ENCODE measurements at regions not wholly inside any gene's neighbourhood (a gene's known extent, or its start where the extent isn't known, plus 50 kb on each side); places are given as distances from the start of the nearest gene placed in this dataset.
"Not testable (repeated sequence)": the region's sequence is repeated elsewhere in the genome, so short reads cannot be mapped to it uniquely, and the experiment has no call there.

DNA sequence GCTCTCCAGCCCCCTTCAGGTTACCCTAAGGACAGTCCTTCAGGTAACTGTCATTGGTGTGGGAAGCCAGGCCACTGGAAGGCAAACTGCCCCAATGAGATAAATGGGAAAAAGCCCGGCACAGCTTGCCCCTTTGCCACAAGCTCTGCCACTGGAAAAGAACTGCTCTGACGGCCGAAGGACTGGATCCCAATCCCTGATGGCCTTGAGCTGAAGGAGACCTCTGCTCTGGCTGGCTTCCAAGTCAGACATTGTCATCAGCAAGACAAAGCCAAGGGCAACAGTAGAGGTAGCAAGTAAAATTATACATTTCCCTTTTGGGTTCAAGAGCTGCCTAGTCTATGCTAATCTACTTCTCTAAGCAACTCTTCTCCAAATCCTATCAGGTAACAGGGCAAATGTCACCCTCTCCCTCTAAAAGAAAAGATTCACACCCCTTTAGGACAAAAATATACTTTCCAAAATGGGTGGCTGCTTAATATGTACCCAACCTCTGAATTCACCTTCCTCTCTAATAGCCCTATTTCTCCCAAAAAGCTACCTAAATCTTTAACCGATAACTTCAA lies 145.8 kb downstream of the ADSS2 start:
- H3K27ac ChIP-seq, result no peak overlapping the region

DNA sequence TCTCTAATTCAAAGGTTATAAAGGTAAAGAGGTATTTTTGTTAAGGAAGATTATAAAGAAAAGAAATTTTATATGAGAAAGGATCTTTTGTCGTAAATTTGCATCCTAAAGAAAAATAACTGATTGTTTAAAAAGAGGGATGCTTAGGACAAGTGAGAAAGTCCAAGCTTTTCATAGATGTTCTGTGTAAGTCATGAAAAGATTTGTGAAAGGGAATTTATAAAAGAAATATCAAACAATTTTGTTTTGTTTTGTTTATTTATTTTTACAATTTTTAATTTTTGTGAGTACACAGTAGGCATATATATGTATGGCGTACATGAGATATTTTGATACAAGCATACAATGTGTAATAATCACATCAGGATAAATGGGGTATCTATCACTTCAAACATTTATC lies 145.2 kb downstream of the ADSS2 start:
- Histone ChIP-seq H3K36me3 (no peaks in the 10 kb centered on the region), H3K27me3 (no peaks in the 10 kb centered on the region), H3K9me3 (replicated peaks) (peaks cover 8% of the 10 kb centered on the region; the same call in 1 of the 2 replicates), H3K4me1 (peaks cover 3% of the 10 kb centered on the region; the same call in 1 of the 2 replicates), H3K27ac (no peak overlapping the region), H3K4me3 (no peak overlapping the region)
- no peak for DNase-seq

More for the DNA sequence above, 145.8 kb downstream of the ADSS2 start:
- Histone ChIP-seq H3K9me3 (replicated peaks) (peaks cover 8% of the 10 kb centered on the region; the same call in 1 of the 2 replicates), H3K36me3 (no peaks in the 10 kb centered on the region), H3K4me3 (no peak overlapping the region), H3K4me1 (peaks cover 3% of the 10 kb centered on the region; the same call in 1 of the 2 replicates), H3K27me3 (no peaks in the 10 kb centered on the region)
- DNase-seq, result no peak

- H3K4me3 ChIP-seq; H3K9me3 ChIP-seq (replicated peaks); H3K4me1 ChIP-seq; DNase-seq; H3K27me3 ChIP-seq; H3K27ac ChIP-seq; H3K36me3 ChIP-seq: not testable (repeated sequence)
Observed at GRCh38 chr1:244309191-244309590, 142.5 kb downstream of the ADSS2 start.

GRCh38 chr1:244311784-244312532 lies 139.8 kb downstream of the ADSS2 start:
- Histone ChIP-seq H3K4me1 (no peaks in the 10 kb centered on the region), H3K27ac (no peak overlapping the region), H3K36me3 (no peaks in the 10 kb centered on the region), H3K4me3 (no peak overlapping the region), H3K27me3 (no peaks in the 10 kb centered on the region), H3K9me3 (replicated peaks) (no peaks in the 10 kb centered on the region)
- peak in 1 of 2 experiments; percentile 25 for DNase-seq

GRCh38 chr1:244313346-244313745 lies 138.4 kb downstream of the ADSS2 start:
- H3K4me3 ChIP-seq, result no peak overlapping the region
- DNase-seq, result no peak
- no peaks in the 10 kb centered on the region for H3K36me3 ChIP-seq
- no peaks in the 10 kb centered on the region for H3K27me3 ChIP-seq
- H3K27ac ChIP-seq, result no peak overlapping the region
- no peaks in the 10 kb centered on the region for H3K4me1 ChIP-seq
- no peaks in the 10 kb centered on the region for H3K9me3 ChIP-seq (replicated peaks)

GRCh38 chr1:244314921-244315559 lies 136.7 kb downstream of the ADSS2 start:
- H3K27me3 ChIP-seq, result no peaks in the 10 kb centered on the region
- H3K4me1 ChIP-seq, result no peaks in the 10 kb centered on the region
- H3K9me3 ChIP-seq (replicated peaks), result no peaks in the 10 kb centered on the region
- no peak for DNase-seq
- H3K27ac ChIP-seq, result no peak overlapping the region
- H3K36me3 ChIP-seq, result no peaks in the 10 kb centered on the region
- H3K4me3 ChIP-seq, result no peak overlapping the region

DNA sequence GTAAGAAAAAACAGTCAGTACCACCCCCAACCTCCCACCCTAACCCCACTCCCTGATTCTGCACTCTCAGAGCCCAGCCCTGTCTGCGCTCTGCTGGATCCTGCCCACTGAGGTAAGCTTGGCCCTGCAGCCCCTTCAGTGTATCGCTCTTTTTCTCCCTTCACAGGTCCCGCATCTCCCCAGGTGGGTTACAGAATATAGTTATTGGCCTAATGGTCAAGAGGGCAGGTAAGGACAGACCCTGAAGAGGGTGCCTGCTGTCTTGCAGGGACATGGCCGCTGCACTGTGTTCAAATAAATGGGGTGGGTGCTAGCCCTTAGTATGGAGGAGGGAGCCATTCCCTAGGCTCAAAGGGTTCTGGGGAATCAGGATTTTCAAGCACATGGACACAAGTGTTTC lies 135.7 kb downstream of the ADSS2 start:
- no peak overlapping the region for H3K27ac ChIP-seq
- DNase-seq, result no peak

DNA sequence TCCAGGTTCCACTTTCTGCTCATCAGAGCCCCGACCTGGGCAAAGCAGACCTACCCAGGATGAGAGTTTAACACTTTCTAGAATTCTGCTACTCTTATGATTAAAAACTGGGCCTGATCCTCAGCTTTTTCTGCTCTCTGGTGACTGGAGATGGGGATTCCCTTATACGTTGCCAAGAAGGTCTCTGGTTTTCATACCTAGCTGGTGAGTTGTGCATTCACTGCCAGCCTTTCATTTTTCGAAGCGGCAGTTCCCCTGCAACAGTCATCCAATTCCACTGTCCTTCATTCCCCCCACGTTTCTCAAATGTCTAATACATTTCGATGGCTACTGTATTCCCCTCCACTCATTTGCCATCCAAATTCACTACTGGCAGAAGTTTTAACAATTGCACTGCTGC lies 135.3 kb downstream of the ADSS2 start:
- Histone ChIP-seq H3K27ac (no peak overlapping the region), H3K27me3 (no peaks in the 10 kb centered on the region), H3K9me3 (replicated peaks) (no peaks in the 10 kb centered on the region), H3K4me1 (no peaks in the 10 kb centered on the region), H3K36me3 (no peaks in the 10 kb centered on the region), H3K4me3 (no peak overlapping the region)
- no peak for DNase-seq

More for the DNA sequence above, 135.7 kb downstream of the ADSS2 start:
- no peaks in the 10 kb centered on the region for H3K4me1 ChIP-seq
- H3K27me3 ChIP-seq, result no peaks in the 10 kb centered on the region
- no peak overlapping the region for H3K4me3 ChIP-seq
- H3K36me3 ChIP-seq, result no peaks in the 10 kb centered on the region
- no peaks in the 10 kb centered on the region for H3K9me3 ChIP-seq (replicated peaks)

GRCh38 chr1:244316986-244317655 lies 134.6 kb downstream of the ADSS2 start:
- DNase-seq, result no peak
- Histone ChIP-seq H3K4me1 (no peaks in the 10 kb centered on the region), H3K4me3 (no peak overlapping the region), H3K27me3 (no peaks in the 10 kb centered on the region), H3K36me3 (no peaks in the 10 kb centered on the region), H3K27ac (no peak overlapping the region), H3K9me3 (replicated peaks) (no peaks in the 10 kb centered on the region)

GRCh38 chr1:244318078-244318477 lies 133.6 kb downstream of the ADSS2 start:
- no peak for DNase-seq
- Histone ChIP-seq H3K27me3 (no peaks in the 10 kb centered on the region), H3K27ac (no peak overlapping the region), H3K4me3 (no peak overlapping the region), H3K4me1 (peaks cover 3% of the 10 kb centered on the region), H3K9me3 (replicated peaks) (no peaks in the 10 kb centered on the region), H3K36me3 (no peaks in the 10 kb centered on the region)

DNA sequence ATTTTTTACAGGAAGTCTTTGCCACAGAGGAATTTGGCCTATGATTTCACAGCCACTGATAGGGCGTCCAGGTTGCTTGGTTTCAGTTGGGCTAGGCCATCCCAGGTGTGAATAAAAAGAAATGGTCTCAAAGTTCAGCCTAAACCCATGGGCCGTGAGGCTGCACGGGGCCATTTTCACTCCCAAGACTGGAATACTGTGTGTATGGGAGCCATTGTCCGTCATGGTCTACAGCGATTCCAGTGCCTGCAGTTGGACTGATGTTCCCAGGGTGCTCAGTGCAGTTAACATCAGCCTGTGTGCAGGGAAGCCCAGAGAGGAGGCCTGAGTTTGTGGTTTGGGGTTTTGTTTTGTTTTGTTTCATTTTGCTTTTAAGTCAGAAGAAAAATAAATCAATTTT lies 133.2 kb downstream of the ADSS2 start:
- no peaks in the 10 kb centered on the region for H3K9me3 ChIP-seq (replicated peaks)
- no peaks in the 10 kb centered on the region for H3K36me3 ChIP-seq
- DNase-seq, result no peak
- H3K27ac ChIP-seq, result no peak overlapping the region
- H3K4me3 ChIP-seq, result no peak overlapping the region
- H3K27me3 ChIP-seq, result no peaks in the 10 kb centered on the region
- H3K4me1 ChIP-seq, result peaks cover 3% of the 10 kb centered on the region

DNA sequence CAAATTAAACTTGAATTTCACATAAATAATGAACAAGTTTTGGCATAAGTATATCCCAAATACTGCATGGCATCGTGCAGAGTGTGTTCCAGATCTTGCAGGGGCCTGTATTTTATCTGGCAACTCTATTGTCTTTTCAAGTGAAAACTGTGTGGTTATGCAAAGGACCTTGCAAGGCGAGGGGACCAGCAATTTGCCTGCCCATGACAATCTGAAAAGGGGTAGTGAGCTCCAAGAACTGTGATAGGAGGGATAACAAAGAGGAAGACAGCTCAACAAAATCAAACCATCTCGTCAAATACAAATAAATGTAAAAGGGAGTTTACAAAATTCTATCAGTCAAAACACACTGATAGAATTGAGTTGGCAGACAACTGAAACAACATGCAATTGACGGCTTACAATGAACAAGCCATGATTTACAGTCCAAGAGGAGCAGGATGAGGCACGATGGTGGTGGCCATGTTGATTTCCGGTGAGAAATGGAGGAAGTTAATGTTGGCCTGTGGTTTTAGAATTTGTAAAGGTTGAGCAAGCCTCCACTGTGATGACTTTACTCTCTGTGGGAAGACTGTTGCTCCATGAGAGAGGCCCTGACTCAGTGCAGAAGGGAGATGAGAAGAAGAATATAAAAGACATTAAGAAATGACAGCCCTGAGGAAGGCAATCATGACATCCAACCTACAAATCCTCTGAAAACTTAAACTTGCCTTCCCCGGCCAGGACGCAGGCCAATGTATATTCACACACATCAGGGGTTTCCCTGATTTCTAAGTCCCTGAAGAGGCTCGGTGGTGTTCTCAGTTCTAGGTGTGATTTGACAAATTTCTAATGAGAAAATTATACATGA lies 132.2 kb downstream of the ADSS2 start:
- no peaks in the 10 kb centered on the region for H3K9me3 ChIP-seq (replicated peaks)
- H3K4me3 ChIP-seq, result no peak overlapping the region
- no peaks in the 10 kb centered on the region for H3K27me3 ChIP-seq
- H3K27ac ChIP-seq, result no peak overlapping the region
- no peaks in the 10 kb centered on the region for H3K36me3 ChIP-seq
- peaks cover 3% of the 10 kb centered on the region for H3K4me1 ChIP-seq
- no peak for DNase-seq

GRCh38 chr1:244322181-244322580 lies 129.5 kb downstream of the ADSS2 start:
- H3K27ac ChIP-seq, result no peak overlapping the region
- no peaks in the 10 kb centered on the region for H3K27me3 ChIP-seq
- H3K4me3 ChIP-seq, result no peak overlapping the region
- H3K9me3 ChIP-seq (replicated peaks), result no peaks in the 10 kb centered on the region
- DNase-seq, result no peak
- peaks cover 3% of the 10 kb centered on the region for H3K4me1 ChIP-seq
- no peaks in the 10 kb centered on the region for H3K36me3 ChIP-seq

- Histone ChIP-seq H3K9me3 (replicated peaks) (no peaks in the 10 kb centered on the region), H3K4me1 (peaks cover 3% of the 10 kb centered on the region), H3K36me3 (no peaks in the 10 kb centered on the region), H3K27ac (no peak overlapping the region), H3K4me3 (no peak overlapping the region), H3K27me3 (no peaks in the 10 kb centered on the region)
- DNase-seq, result no peak
Observed at GRCh38 chr1:244322791-244323521, 128.8 kb downstream of the ADSS2 start.
